Fibroblast of the conjunctiva (primary cell): ENCODE measurements at regions not wholly inside any gene's neighbourhood (a gene's known extent, or its start where the extent isn't known, plus 50 kb on each side); places are given as distances from the start of the nearest gene placed in this dataset.
"Not testable (repeated sequence)": the region's sequence is repeated elsewhere in the genome, so short reads cannot be mapped to it uniquely, and the experiment has no call there.

Source experiments
- DNase-seq: peaks from one replicate; pipeline ENCODE4 v3.0.0-alpha.2; 2010; ENCODE audit warnings: low read depth

- no peak for DNase-seq
Observed at GRCh38 chr16:7278636-7279035, 54.0 kb upstream of the RBFOX1 start.

- DNase-seq, result no peak
Observed at GRCh38 chr16:7272567-7273158, 60.0 kb upstream of the RBFOX1 start.

- no peak for DNase-seq
Observed at GRCh38 chr16:7271486-7271885, 61.2 kb upstream of the RBFOX1 start.

GRCh38 chr16:7270823-7271222 is 61.8 kb upstream of the RBFOX1 start:
- DNase-seq, result no peak

- DNase-seq, result no peak
Observed at GRCh38 chr16:7270006-7270405, 62.6 kb upstream of the RBFOX1 start.

- no peak for DNase-seq
Observed at GRCh38 chr16:7268182-7268581, 64.5 kb upstream of the RBFOX1 start.

- DNase-seq, result no peak
Observed at GRCh38 chr16:7257016-7257415, 75.6 kb upstream of the RBFOX1 start.

- no peak for DNase-seq
Observed at GRCh38 chr16:7246578-7246977, 86.1 kb upstream of the RBFOX1 start.

- DNase-seq, result no peak
Observed at GRCh38 chr16:7239547-7239946, 93.1 kb upstream of the RBFOX1 start.

GRCh38 chr16:7236824-7237410 is 95.7 kb upstream of the RBFOX1 start:
- DNase-seq, result no peak

- DNase-seq, result no peak
Observed at GRCh38 chr16:7233975-7234374, 98.7 kb upstream of the RBFOX1 start.

GRCh38 chr16:7231762-7232161 is 100.9 kb upstream of the RBFOX1 start:
- no peak for DNase-seq

- DNase-seq, result not testable (repeated sequence)
Observed at GRCh38 chr16:7229433-7230218, 103.0 kb upstream of the RBFOX1 start.

- DNase-seq, result no peak
Observed at GRCh38 chr16:7227229-7227721, 105.4 kb upstream of the RBFOX1 start.

- DNase-seq, result no peak
Observed at GRCh38 chr16:7221157-7221556, 111.5 kb upstream of the RBFOX1 start.

GRCh38 chr16:7218936-7219335 is 113.7 kb upstream of the RBFOX1 start:
- no peak for DNase-seq

GRCh38 chr16:7217797-7218196 is 114.8 kb upstream of the RBFOX1 start:
- DNase-seq, result no peak

- no peak for DNase-seq
Observed at GRCh38 chr16:7216719-7217118, 115.9 kb upstream of the RBFOX1 start.

GRCh38 chr16:7211781-7212180 is 120.9 kb upstream of the RBFOX1 start:
- DNase-seq, result no peak

- no peak for DNase-seq
Observed at GRCh38 chr16:7209598-7209997, 123.0 kb upstream of the RBFOX1 start.

GRCh38 chr16:7206469-7206868 is 126.2 kb upstream of the RBFOX1 start:
- no peak for DNase-seq

GRCh38 chr16:7200320-7200719 is 132.3 kb upstream of the RBFOX1 start:
- no peak for DNase-seq

- DNase-seq, result no peak
Observed at GRCh38 chr16:7185689-7186088, 147.0 kb upstream of the RBFOX1 start.
